NCI-H2196 (cell line): ENCODE measurements at regions not wholly inside any gene's neighbourhood (a gene's known extent, or its start where the extent isn't known, plus 50 kb on each side); places are given as distances from the start of the nearest gene placed in this dataset.

Experiments
- DNase-seq: peaks from one replicate; lab custom pipeline; 2025; ENCODE audit not compliant: unreplicated experiment; lab: John Stamatoyannopoulos, UW

DNA sequence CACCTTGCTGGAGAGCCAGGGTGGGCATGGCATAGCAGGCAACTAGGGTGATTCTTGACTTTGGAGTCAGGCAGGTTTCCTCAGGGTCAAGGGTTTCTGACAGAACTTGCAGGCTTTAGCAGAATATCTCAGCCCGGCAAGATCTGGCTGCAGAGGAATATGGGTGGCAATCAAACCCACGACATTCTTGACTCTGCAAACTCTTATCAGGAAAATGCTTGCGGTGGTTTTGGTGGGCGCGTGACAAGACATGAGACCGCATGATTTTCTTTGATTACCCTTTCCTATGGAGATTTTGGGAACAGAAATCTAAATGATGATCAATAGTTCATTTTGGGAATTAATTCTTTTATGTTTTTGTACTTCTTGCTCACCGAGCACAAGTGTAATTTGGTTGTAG is 449.5 kb downstream of the VRK1 start:
- no peak for DNase-seq

DNA sequence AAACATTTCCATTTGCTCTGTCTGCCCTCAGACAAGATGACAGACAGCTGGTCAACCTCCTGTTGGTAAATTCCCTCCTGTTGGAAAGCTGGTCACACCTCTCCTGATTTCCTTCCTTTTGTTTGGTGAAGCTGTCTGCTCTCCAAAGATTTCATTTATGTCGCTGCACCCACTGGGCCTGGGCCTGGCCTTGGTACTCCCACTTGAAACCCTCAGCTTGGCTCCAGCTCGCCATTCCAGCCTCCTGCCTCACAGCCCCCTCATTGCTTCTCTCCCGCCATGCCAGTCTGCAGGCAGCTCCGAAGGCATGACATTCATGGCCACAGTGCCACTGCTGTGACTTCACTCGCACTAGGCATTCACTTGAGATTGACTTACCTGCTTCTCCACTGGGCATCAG is 451.8 kb downstream of the VRK1 start:
- DNase-seq = no peak

DNA sequence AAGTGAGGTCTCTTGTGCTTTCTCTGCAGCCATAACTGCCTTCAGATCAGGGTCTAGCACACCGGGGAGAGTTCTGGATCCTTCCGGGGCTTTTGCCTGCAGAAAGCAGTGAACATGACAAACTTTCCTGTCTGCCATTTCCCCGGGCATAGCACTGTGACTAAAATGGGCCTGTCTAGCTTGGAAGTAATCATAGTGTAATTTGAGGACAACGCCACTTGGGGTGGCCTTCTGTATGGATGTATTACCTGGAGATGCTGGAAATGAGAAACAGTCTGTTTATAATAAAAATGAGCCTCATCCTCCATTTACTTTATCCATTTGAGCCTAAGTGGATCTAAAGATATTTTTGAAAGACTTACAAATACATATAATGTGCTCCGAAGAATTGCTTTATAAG is 453.7 kb downstream of the VRK1 start:
- DNase-seq = no peak

DNA sequence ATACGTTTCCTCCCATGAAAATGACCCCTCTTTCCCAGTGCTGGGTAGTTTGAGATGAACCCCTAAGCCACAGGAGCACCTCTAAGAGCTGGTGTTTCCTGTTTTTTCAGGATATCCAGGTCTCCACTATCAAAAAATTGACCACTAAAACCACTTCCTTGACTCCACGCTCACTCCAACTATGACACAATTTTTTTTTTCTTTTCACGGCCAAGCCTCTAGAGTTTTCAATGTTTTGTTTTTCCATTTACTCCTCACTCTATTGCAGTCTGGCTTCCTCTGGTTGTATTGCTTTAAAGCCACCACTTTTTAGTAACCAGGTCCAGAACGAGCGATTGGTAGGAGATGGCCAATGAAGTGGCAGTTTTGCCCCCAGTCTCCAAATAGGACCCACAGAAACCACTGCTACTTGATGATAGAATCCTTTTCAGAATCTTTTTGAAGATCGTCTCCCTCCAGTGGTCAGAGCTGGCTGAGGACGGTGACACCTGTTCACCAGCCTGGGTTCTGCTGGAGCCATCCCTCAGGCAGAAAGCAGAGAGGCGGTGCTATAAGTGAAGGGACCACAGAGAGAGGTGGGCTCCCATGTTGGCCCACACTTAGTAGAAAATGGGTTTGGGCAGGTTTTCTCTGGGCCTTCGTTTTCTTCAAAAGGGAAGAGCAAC is 454.4 kb downstream of the VRK1 start:
- no peak for DNase-seq

DNA sequence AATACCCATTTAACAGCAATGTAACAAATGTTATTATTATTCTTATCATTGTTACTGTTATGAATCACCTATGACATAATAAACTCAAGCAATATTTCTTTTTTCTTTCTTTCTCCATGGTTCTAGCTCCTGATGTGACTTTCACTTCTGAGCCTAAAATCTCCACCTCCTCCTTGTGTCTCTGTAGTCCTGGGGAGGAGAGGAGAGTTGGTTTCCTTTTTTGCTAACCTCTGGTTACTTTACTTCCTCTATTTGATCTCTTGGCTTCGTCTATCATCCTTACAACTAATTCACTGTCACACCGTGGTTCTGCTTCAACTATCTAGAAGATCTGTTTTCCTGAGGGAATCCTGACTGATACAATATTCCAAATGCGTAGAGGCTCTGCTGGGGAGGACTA is 456.6 kb downstream of the VRK1 start:
- no peak for DNase-seq

DNA sequence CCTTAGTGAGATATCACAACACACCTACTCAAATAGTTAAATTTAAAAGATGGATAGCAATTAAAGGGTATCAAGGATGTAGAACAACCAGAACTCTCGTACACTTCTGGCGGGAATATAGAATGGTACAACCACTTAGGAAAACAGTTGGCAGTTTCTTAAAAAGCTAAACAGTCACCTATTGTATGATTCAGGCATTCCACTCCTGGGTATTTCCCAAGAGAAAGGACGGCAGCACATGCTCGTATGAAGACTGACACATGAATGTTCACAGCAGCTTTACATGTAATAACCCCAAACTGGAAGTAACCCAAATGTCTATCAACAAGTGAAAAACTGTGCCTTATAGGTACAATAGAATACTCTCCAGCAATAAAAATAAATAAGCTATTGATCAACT is 465.2 kb downstream of the VRK1 start:
- DNase-seq = no peak

DNA sequence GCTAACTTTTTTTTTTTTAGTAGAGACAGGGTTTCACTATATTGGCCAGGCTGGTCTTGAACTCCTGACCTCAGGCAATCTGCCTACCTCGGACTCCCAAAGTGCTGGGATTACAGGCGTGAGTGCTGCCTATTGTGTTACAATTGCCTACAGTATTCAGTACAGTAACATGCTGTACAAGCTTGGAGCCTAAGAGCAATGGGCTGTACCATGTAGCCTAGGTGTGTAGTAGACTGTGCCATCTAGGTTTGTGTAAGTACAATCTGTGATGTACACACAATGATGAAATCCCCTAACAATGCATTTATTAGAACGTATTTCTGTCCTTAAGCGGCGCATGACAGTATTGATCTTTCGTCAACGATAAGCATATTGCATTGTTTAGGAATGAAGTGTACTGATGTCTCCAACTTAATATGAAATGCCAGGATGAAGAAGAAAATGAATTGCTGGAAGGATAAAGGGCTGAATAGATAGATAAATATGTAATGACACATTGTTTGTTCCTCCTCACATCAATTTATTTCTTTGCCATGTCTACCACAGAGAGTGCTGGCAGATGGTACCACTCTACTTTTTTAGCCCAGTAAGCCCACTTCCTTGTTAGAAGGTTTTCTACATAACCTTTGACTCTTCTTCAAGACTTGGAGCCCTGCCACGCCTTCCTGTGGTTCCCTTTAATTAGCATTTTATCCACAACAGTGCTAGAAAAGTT is 467.5 kb downstream of the VRK1 start:
- no peak for DNase-seq

DNA sequence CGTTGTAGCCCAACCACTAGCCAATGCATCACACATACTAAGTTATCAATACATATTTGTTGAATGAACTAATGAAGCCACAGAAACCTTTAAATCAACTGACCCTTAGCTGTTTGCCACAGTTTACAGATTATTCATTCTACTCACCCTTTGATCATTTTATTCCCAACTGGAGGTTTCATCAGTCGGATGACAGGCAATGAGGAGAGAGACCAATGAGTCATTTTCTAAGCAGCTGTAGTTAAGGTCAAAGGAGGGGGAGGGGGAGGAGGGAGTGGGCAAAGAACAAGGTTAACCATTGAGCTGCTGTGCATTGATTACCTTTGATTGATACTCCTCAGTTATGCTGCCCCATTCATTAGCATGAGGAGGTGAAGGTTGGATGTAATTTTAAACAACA is 469.5 kb downstream of the VRK1 start:
- DNase-seq = no peak

DNA sequence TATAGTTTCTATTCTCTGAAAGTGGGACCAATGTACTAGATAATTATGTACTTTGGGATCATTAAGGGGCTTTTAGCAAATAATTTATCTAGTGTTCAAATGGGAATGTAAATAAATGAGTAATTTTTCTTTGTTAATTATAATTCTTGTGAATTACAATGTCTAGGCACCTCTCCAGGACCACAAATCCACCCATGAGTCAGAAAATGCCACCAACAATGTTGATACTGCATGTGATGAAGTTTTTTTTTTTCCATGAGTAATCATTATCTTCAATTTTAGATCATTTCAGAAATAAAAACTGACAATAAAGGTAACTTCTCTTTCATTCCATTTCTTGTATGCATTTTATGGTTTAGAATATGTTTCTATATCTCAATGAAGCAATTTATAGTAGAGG is 470.3 kb downstream of the VRK1 start:
- DNase-seq = no peak

DNA sequence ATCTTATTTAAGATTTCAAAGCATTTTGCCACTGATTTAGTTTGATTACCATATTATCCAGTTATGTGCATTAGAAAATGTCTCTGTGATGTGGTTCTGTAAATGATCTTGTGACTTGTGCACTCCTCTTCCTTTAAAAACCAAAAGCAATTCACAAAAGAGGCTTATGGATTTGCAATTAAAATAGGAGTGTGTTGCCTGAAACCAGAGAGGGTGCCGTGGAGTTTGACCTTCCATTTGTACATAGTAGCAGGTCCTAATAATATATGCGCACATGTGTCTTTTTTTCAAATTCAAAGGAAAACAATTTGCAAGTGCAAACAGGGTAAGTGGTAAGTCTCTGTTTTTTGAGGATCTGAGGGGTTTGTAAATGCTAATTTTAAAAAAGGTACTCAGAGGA is 470.9 kb downstream of the VRK1 start:
- no peak for DNase-seq

DNA sequence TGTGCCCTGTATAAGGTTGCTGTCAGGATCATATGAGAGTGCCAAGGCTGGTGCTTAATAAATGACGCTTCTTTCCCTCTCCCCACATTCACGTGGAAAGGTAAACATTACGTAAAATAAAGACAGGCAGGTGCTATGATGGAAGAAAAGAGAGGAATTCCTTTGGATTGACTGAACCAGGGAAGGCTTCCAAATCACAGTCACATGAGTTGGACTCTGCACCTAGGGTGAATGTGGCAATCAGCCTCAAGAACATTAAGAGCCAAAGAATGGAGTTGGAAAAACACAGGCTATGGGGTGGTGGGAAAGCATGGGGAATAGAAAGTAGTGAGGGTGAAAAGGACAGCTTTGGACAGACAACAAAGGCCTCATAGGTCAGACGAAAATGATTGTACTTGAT is 473.1 kb downstream of the VRK1 start:
- DNase-seq = no peak

DNA sequence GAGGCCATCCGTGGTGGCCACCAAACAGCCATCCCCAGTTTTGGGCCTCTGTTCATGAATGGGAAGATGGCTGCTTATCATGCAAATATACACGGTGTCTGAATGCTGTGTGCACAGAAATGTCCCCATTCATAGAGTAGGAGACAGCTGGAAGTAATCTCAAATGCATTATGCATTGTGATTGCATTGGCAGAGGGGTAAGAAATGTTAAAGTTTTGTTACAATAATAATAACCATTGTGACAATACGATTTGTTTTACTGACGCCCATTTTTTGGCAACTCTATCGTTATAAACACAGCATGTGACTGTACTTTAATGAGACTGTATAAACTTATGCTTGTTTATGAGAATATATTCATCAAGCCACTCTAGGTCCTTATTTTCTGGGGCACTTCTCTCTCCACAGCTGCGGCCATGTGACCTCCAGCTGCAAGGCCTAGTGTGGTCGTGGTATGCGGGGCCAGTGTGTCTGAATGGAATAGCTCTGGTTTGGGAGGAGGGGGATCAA is 474.3 kb downstream of the VRK1 start:
- no peak for DNase-seq

DNA sequence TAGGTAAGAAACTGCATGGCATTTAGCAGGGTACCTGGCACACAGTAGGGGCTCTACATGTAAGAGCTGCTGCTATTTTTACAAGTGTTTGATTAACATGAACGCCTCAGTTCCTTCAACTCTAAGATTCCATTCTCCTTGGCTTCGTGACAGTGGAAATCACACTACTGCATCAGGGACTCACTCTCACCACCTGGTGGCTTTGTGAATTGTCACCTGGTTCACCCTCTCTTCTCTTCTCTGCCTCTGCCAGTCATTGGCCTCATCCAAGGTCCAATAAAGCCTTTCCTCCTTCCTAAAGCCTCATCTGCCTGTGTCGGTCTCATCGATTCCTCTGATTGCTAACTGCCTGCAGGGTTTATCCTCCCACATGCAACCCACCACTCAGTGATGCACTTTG is 476.4 kb downstream of the VRK1 start:
- no peak for DNase-seq

DNA sequence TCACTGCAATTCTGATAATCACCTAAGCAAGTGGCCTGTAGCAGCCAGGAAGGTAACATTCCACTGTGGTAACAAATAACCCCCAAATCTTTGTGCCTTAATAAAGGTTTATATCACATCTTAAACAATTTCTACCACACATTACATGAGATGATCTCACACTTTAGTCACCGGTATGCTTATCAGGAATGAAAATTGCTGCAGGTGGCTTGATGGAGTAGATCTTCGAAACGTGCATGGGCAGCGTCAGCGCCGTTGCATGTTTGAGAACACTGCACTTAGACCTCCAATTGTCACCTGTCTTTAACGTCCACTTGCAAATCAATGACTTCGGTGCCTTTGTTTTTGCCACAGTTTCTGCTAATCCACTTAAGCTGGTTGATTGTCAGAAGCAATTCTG is 477.4 kb downstream of the VRK1 start:
- DNase-seq = no peak

DNA sequence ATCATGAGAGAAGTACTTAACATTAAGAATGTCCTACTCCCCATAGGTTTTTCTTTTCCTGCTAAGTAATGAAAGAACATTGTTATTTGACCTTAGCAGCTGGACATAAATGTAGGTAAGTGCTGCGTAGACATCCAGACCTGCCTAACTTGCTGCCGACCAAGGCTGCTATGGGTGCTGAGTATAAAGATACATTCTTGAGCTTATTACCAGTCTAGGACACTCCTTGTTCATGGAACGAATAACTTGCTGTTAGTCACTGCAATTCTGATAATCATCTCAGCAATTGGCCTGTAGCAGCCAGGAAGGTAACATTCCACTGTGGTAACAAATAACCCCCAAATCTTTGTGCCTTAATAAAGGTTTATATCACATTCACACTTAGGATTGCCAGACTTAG is 478.1 kb downstream of the VRK1 start:
- DNase-seq = no peak

DNA sequence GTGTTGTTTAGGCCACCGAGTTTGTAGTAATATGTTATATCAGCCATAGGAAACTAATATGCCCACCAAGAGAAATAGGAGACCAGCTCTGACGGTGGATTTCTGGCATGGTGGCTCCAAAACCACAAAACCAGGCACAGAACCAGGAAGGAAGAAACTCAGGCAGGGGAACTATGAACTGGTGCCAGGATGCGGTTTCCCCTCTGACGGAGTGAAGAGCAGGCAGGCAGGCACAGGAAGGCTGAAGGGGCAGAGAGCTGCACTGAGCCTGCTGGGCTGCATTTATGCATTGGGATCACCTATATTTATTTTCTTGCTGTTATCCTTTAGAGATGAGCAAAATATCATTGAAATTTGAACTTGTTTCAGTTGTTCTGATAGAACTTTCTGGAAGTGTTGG is 479.4 kb downstream of the VRK1 start:
- no peak for DNase-seq

DNA sequence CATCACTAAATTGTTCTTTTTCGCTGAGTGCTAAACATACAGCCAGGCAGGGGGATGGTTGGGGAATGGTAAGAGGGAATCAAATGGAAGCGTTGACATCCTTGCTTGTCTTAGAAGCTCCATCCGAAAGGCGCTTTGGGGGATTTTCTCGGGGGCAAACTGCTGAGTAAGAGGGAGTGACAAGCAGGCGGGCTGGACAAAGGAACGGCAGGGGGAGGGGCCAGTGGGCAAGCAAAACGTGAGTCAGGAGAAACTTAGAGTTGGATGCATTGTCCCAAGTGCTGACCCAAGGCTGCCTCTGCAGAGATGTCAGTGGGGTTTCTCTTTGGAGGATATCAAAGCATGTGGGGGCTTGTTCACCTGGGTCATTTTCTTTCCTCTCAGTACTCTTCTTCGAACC is 480.5 kb downstream of the VRK1 start:
- DNase-seq = no peak

DNA sequence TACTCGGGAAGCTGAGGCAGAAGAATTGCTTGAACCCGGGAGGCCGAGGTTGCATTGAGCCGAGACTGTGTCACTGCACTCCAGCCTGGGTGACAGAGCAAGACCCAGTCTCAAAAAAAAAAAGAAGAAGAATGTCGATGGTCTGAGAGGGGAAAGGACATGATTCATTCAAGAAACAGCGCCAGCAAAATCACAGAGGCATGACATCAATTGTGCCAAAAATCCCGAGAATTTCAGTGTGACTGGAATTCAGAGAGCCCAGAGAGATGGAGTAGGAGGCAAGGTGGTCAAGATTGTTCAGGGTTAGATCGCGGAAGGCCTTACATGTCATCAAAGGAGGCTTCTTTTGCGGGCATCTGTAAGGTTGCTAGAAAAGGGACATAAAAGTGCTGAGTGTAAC is 483.3 kb downstream of the VRK1 start:
- DNase-seq = no peak

DNA sequence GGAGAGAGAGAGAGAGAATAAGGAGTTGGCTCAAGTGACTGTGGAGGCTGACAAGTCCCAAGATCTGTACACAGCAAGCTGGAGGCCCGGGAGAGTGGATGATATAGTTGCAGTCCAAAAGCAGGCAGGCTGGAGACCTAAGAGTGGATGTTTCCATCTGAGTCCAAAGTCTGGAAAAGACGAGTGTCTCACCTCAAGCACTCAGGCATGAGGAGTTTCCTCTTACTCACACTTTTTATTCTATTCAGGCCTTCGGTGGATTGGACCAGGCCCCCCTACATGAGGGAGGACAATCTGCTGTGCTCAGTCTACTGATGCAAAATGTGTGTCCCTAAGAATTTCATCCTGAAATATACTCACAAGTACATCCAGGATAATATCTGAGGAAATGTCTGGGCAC is 484.6 kb downstream of the VRK1 start:
- no peak for DNase-seq

DNA sequence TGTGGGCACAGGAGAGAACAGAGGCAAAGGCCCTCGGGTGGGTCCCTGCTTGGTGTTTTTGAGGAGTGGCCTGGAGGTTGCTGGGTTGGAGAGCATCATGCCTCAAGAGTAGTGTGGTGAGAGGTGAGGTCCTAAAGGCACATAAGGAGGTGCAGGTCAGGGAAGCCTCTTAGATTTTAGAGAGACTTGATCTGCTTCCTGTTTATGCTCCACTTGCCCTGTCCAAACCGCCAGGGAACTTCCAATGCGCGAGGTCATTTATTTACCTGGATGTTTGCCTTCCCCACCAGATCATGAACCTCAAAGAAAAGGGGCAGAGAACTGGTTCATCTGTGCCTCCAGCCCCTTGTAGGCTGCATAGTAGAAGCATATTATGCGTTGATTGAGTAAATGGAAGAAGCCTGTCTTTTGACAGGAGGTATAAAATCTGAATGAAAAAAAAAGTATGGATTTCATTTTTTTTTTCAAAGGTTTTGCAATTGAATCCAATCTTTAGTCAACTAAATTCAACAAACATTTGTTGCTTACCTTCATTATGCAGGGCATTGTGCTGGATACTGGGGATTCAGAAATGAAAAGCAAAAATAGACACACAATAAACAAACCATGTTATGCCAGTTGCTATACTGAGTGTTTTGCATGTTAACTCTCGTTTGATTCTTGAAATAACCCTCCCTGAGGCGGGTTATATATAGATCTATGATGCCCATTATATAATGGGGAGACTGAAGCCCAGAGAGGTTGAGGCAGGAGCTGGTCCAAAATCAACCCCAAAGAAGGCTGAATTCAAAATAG is 485.2 kb downstream of the VRK1 start:
- DNase-seq = no peak

DNA sequence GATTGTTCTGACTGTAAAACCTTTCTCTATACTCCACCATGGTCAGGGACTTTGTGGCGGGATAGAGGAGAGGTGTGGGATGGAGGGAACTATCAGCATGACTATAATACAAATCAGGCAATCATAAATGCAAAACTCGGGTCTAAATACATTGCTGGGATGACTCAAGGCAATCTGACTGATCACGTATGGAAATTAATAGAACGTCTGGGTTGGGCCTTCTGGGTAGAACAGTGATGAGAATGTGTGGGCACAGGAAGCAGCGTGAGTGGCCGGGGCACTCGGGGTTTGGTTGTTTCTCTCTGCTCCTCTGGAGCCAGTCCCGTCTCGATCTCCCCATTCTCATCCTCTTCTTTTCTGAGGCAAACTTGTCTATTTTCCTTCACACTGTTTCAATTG is 485.8 kb downstream of the VRK1 start:
- DNase-seq = no peak

DNA sequence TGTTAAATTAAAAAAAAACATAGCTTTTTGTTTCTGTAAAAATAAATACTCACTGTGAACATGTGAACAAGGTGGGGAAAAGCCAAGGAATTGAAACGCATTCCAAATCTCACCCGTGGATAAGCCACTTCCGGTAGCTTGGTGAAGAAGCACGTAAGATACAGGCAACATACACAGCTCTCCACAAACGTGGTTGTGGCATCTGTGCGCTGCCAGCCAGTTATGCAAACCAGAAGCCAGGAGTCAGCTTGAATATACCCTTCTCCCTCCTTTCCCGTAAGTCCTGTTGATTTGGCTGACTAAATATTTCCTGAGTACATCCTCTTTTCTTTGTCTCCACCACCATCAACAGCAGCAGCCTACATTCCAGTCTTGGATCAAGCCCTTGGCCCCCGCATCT is 486.2 kb downstream of the VRK1 start:
- DNase-seq = no peak
